Left lobe of liver (tissue), 2 donors: ENCODE measurements at regions not wholly inside any gene's neighbourhood (a gene's known extent, or its start where the extent isn't known, plus 50 kb on each side); places are given as distances from the start of the nearest gene placed in this dataset.
"Not testable (repeated sequence)": the region's sequence is repeated elsewhere in the genome, so short reads cannot be mapped to it uniquely, and the experiment has no call there.

Experiments used
- ATAC-seq: fragments of 200-7000 bp; cut with Tn5 transposase; one replicate; pipeline ENCODE4 v1.9.1; 2020; ENCODE audit warnings: mild to moderate bottlenecking, moderate library complexity
- DNase-seq: peaks from one replicate; pipeline ENCODE4 v3.0.0-alpha.2; 2020; ENCODE audit warnings: low spot score
- donor health status: DM: no; HTN: no; CAD: no; lungs with moderate emphysema.
- donor health status: DM: no; HTN: yes; CAD: no.

DNA sequence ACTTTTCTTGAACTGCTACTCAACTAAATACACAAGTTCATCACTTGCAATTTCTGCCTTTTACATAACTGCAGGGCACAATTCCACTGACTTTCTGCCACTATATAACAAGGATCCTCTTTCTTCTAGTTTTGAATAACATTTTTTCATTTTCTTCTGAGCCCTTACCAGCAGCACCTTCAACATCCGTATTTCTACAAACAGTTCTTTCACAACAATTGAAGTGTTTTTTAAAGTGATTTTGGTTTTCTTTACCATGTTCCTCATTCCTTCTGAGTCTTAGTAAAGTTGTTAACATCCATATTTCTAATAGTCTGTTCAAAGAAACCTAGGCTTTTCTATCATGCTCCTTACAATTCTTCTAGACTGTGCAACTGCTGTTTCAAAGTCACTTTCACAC, 127.2 kb upstream of the PITX1 start:
- DNase-seq (no peak), ATAC-seq (no peak)

DNA sequence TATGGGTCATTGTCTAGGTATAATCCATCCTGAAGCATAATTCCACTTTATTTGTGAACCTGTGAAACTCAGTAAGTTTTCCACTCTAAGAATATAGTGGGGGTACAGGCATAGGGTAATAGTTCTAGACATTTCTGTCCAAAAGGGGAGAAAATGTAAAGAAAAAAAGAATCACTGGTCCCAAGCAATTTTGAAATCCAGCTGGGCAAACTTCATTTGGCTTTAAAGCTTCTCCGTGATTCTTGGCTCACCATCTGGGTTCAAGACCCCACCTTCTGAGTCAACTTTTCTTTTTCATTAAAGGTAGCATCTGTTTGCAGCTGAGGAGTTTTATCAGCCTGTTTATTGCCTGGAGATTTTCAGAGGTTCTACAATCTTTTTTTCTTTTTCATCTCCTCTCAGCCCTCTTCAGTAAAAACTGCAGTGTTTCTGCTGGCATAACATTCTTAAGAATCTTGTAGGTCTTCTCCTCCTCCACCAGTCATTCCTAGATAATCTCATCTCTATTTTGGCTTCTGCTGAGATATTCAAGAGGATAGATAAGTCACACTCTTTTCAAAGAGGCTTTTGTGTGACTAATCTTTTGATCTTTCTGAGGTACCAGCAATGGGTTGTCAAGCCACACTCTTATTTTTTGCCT, 126.1 kb upstream of the PITX1 start:
- no peak for DNase-seq
- no peak for ATAC-seq

DNA sequence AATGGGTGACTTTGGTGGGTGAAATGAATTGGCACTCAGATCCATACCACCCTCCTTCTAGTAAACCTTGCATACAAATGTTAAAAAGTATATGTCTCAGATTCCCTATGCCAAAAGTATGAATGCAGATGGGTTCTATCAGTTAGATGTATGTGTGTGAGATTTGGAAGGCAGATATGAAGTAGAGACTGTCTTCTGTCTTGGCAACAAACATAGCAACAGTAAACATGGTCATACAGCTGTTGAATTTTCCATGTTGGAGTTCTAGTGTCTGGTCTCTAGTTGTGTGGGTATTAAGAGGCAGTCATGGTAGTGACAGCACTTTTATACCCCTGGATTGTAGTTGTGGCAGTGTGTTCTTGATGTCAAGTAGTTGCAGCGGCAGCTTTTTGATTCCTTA, 125.6 kb upstream of the PITX1 start:
- ATAC-seq (no peak), DNase-seq (no peak)

DNA sequence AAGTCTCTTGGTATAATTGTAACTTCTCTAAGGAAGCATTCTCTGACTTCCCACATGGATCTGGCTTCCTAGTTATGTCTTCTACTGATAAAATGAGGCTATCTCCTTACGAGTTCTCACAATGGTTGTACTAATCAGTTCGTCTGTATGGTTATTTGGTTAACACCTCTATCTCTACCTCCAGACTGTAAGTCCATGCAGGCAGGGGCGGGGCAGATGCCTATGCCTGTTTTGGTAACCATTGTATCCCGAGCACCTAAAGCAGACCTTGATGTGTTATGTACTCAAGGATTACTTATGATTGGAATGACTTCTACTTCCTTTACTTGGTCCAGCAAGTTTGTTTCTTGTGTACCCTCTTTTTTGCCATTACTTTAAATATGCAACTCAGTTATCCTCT, 125.0 kb upstream of the PITX1 start:
- no peak for ATAC-seq
- no peak for DNase-seq

DNA sequence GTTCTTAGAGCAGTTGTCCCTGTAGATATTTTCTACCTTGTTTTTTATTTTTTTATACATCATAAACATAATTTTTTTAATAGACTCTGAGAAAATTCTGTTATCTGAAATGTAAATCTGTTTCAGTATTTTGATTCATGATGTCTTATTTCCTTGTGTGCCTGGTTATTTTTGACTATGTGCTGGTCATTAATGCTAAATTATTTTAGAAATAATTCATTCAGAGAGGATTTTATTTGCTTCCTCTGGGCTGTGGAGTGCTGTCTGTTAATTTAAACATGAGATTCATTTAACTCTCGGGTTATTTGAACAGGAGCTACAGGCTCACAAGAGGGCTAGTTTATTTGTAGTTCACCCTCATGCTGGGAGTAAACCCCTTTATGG, 124.3 kb upstream of the PITX1 start:
- DNase-seq (no peak), ATAC-seq (no peak)

DNA sequence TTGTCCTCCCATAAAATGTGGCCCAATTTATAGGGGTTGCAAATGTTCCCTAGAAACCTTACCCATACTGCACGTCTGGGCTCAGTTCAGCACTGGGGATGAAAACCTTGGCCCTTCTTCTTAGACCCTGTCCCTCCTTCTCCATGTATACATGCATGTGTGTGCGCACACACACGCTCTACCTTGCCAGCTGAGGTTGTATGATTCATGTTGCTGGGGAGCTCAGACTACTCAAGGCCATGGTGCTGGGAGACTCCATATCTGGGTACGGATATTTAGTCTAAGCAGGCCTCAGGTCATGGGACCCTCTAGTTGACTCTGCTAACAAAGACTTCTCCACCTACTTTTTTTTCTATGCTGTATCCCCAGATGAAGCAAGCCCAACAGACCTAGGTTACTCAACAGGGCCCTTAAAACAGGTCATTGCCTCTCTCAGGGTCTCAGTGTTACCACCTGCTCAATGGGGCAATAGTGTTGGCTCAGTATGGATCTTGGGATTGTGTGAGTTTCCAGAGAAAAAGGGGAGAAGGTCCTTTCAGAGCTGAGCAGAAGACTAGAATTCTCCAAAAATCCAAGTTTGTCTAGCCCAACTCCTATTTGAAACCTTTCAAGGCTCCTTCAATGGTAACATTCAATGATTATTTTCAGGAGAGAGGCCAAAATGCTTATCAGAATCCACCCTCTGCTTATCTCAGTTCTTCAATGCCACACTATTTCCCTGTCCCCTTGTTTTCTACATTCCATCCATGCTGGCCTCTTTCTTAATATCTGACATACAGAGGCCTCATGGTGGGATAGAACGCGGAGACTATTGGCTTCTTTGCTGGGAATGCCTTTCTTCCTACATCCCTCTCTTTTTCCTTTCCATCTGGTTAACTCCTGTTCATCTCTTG, 123.6 kb upstream of the PITX1 start:
- ATAC-seq, result no peak
- no peak for DNase-seq

DNA sequence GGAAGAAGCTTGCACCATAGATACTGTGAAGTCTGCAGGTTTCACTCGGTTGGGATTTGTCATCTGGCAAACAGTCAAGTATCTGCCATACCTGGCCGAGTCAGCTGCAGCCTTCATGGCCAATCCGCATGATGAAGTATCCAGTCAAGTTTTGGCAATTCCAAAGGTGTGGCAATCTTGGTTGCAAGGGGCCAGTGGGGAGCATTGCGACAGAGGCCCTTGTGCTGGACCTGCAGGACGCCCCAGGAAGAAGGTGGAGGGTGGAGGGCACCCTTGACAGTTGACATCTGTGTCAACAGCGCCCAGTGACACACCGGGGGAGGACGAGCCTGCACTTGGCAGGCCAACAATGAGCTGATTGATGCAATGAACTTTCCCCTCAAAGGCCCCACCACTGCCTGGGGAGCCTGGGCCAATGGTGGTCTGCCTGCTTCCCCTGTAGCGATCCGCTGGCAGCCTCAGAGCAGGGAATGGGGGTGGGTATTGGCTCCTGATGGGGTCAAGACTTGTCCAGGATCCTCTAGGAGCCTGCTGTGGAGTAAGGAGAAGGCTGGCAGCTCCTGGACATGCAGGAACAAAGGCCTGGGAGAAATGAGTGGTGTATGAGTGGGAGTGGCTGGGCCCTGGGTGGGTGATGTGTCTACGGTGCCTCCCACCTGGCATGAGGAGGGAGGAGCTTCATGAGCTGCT, 122.8 kb upstream of the PITX1 start:
- ATAC-seq, result no peak
- DNase-seq, result no peak

DNA sequence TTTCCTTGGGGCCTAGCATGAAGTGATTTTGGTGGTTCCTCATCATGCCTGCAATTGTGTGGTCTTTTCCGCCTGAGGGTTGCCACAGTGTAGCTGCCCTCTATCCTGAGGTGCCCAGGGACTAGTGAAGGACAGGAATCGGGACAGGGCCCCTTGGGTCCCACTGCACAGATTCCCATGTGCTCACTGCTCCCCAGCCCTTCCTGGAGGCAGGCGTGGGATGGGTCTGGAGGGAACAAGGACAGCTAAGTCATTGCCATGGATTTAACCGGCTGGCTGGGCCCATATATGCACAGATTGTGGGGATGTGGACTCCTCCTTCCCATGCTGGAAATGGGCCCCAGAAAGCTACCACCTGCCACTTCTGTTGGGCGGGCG, 122.3 kb upstream of the PITX1 start:
- no peak for ATAC-seq
- DNase-seq, result no peak

DNA sequence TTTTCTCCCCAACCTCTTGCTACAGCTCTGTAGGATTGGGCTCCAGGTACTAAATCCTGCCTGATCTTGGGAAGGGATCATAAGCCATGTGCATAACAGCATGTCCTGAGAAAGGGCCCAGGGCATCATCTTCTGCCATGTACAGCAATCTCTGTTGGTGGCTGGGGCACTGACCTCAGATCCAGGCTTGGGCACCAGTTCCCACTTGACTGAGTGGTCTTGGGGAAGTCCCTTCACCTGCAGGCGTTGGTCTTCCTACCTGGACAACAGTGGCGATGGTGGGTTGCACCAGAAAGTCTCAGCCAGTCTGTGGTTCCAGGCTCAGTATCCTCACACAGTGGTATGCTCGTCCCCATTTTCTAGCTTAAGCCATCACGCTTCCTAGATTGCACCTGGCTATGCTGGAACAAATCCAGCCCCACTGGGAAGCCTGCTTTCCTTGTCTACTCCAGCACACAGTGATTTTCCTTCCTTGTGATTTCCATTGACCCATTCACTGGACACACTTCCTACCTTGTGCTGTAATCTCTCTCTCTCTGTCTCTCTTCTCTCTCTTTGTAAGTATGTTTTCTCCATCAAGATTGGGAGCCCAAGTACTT, 121.7 kb upstream of the PITX1 start:
- ATAC-seq (no peak), DNase-seq (no peak)

DNA sequence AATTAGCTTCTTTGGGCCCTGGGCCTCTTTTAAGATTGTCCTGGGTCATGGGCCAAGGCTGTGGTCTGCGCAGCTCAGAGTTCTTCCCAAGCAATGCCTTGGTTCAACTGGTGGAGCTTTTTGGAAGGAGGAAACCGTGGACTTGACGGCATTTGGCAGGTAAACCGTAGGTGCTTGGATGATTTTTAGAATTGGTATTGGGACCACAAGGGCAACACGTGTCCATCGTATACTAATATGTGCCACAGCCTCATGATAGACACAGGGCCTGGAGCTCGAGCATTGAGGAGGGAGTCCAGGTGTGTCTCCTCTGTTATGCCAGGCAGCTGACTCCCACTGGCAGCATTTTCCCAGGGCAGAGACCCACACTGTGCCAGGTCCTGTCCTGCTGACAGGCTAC, 120.9 kb upstream of the PITX1 start:
- no peak for ATAC-seq
- DNase-seq, result no peak

DNA sequence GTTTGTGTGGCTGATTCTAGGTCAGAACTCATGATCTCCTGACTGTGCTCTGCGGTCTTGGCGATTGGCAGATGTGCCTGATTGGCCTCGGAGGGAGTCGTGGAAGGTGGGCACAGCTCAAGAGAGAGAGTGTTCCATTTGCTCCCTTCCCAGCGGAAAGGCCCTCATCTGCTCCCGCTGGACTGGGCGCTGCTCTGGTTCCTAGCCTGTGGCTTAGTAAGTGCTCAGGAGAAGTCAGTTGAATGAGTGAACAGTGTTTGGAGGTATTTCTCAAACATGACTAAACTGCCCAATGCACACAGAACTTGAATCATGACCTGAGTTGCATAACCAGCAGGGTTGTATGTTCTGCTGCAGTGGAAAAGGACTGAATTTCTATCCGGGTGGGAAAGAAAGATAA, 120.2 kb upstream of the PITX1 start:
- DNase-seq, result no peak
- ATAC-seq, result peak; percentile 28

DNA sequence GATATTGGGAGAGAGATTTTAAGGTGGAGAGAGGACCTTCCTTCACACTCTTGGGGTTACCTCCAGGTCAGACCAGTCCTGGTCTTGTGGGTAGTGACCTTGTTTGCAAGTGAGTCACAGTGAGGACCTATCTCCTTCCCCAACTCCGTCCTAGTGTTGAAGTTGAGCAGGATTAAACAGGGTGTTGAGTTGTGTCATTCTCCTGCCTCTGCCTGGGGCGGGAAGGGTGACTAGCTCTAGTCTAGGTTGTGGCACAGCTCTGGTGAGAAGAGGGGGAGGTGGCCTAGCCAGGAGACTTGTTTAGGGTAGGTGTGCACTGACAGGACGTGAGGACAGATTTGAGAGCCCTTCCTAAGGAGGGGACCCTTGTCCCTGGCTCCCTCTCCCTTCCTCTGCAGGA, 119.6 kb upstream of the PITX1 start:
- ATAC-seq (no peak), DNase-seq (no peak)

DNA sequence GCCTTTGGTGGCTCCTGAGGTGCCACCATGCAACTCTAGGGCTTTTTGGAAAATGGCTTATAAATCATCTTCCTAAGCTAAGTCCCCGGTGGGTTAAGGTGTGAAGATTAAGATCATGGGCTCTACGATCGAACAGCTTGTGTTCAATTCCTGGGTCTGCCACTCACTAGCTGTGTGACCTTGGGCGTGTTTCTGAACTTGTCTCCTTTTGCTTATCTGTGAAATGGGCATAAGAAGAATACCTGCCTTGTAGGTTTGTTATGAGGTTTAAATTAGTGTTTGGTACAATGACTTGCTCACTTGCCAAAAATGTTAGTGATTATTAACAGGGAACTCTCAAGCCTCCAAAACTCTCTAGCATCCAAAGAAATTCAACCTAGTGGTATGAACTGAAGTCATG, 119.2 kb upstream of the PITX1 start:
- no peak for ATAC-seq
- no peak for DNase-seq

DNA sequence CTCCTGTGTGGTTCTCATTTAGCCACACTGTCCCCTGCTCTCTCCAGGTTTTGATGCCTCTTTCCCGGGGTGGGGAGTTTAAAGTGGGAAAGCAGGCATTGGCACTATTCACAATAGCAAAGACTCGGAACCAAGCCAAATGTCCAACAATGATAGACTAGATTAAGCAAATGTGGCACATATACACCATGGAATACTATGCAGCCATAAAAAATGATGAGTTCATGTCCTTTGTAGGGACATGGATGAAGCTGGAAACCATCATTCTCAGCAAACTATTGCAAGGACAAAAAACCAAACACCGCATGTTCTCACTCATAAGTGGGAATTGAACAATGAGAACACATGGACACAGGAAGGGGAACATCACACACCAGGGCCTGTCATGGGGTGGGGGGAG, 117.6 kb upstream of the PITX1 start:
- not testable (repeated sequence) for DNase-seq, ATAC-seq

DNA sequence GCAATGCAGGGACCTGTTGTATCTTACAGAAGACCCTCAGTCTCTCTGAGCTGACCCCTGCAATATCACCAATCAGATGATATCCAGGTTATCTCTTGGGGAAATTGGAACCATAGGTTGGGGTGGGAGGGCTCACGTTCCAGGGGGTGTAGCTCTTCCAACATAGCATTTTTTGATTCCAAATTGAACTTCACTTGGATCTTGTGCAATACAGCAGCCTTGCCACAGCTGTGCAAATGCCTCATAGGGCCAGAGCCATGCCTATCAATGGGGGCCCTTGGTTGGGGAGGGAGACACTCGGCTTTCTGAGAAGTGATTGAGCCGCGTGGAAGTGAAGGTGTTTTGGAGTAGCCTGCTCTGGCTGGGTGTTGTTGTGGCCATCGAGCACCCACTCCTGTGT, 117.2 kb upstream of the PITX1 start:
- ATAC-seq, result no peak
- DNase-seq, result no peak

DNA sequence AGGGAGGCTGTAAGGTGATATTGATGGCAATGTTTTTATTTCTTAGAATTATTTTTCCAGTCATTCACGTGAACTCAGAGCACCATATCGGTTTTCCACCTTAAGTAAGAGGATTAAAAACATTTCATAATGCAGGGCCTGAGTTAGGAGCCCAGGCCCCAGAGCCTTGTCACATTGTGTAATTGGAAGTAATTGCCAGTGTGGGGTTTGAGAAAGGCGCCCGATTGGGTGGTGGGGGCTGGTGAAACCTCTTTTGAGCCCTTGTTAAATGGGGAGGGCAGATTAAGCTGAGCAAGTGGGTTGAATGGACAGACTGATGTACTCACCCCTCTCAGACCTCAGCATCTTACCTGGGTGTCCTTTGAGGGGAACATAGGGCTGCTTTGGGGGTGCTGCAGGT, 116.7 kb upstream of the PITX1 start:
- ATAC-seq (no peak), DNase-seq (no peak)

DNA sequence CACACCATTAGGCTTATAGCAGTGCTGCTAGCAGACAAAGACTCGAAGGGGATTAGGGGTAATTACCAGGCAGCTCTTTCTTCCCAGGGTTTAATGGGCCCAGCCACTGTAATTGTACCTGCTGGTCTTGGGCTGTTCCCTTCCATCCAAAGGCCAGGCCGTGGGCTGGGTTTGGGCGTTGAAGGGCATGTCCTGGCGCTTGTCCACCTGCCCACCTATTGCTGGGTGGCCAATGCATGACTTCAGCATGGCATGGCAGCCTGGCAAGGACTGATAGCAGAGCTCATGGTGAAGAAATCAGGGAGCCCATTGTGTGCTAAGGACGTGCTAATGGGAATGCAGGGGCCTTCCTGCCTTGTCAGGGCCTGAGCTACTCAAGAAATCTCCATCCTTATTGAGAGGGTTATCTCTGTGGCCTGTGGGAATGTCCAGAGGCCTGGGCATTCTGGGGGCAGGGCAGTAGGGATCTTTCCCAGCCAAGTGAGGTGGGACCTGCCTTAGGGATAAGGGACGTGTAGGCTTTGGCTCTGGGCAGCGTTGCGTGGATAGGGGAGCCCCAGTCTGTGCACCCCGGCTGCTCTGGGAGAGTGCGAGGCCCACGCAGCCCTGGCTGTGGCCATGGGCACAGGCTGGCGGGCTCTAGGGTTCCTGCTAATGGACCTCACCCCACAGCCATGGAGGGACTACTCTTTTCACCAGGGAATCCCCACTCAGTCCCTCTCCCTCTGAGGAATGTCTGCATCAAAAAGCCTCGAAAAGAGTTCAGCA, 116.1 kb upstream of the PITX1 start:
- DNase-seq (no peak), ATAC-seq (no peak)

DNA sequence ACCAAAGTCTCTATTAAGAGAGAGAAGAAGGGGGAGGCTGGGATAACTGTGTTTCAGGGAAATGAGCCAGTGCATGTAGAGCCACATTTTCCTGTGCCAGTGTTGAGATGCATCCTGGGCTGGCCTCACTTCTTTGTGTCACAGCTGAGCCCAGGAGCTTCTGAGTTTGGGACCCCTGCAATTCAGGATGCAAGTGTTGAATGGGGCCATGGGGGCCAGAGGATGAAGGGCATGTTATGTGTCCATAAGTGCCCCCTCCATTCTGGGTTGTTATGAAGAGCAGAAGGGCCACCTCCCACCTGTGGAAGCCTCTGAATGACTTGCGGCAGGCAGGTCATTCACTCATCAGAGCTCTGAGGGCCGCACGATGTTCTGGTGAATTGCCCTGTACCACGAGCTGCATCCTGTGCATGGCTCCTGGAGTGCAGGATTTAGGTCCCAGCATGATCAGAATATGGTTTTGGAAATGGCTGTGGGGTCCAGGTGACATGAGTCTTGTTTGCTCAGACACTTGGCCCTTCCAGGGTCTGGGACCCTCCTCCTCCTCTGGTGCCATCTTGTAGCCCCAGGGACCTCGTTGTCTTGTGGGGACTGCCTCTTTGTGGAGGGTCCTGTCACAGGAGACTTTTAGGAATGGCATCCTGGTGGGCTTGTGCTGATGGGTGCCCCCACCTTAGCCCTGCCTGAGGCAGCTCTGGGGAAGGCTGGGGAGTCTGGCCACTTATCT, 115.4 kb upstream of the PITX1 start:
- DNase-seq (no peak), ATAC-seq (no peak)

DNA sequence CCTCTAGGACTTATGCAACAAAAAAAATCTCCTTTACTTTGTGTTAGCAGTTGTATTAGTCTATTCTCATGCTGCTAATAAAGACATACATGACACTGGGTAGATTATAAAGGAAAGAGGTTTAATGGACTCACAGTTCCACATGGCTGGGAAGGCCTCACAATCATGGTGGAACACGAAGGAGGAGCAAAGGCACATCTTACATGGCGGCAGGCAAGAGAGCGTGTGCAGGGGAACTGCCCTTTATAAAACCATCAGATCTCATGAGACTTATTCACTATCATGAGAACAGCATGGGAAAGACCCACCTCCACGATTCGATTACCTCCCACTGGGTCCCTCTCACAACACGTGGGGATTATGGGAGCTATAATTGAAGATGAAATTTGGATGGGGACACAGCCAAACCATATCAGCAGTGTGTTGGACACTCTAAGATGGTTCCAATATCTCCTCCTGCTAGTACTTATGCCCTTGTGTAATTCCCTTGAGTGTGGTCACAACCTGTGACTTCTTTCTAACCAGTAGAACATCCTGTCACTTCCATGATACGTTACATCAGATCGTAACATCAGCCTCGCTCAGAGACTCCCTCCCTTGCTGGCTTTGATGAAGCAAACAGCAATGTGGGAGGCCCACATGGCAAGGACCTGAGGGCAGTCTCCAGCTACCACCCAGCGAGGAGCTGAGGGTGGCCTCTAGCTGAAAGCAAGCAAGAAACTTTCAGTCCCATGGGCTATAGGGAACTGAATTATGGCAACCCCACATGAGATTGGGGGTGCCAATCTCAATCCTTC, 113.5 kb upstream of the PITX1 start:
- ATAC-seq (no peak), DNase-seq (no peak)

DNA sequence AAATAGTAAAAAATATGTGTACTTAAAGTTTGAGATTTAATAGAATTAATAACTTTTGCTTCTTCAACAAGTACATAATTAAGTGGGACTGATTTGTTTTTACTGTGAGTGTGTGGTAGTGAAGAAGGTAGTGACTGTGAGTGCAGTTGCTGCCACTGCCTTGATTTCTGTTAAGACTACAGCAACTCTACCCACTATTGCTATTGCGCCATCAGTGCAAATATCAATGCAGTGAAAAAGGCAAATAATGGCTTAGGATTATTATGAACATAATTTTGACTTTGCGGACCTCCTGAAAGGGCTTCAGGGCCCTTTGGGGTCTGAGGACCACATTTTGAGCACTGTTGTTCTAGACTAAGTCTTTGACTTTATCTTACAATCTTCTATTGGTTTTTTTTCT, 112.0 kb upstream of the PITX1 start:
- ATAC-seq, result no peak

More for the DNA sequence above, 112.0 kb upstream of the PITX1 start:
- no peak for DNase-seq
